ENCODE measurements at regions not wholly inside any gene's neighbourhood (a gene's known extent, or its start where the extent isn't known, plus 50 kb on each side); places are given as distances from the start of the nearest gene placed in this dataset.
"Not testable (repeated sequence)": the region's sequence is repeated elsewhere in the genome, so short reads cannot be mapped to it uniquely, and the experiment has no call there.

- intact Hi-C loops (cut with micrococcal nuclease): no loop called here
These were observed 196.3 kb downstream of the DCDC2C start for GRCh38 chr2:3899536-3900155.

- intact Hi-C loops (cut with micrococcal nuclease): no loop called here
These were observed 198.8 kb downstream of the DCDC2C start for GRCh38 chr2:3902131-3902530.

GRCh38 chr2:3904061-3904460 lies 200.7 kb downstream of the DCDC2C start:
- intact Hi-C loops (cut with micrococcal nuclease): no loop called here

- intact Hi-C loops (cut with micrococcal nuclease): not testable (repeated sequence)
These were observed 205.1 kb downstream of the DCDC2C start for GRCh38 chr2:3908498-3908897.

GRCh38 chr2:3911882-3912455 lies 208.6 kb downstream of the DCDC2C start:
- intact Hi-C loops (cut with micrococcal nuclease): no loop called here

GRCh38 chr2:3913166-3913565 lies 209.8 kb downstream of the DCDC2C start:
- intact Hi-C loops (cut with micrococcal nuclease): no loop called here

- intact Hi-C loops (cut with micrococcal nuclease): no loop called here
These were observed 210.9 kb downstream of the DCDC2C start for GRCh38 chr2:3914241-3914640.

GRCh38 chr2:3927031-3927430 lies 223.7 kb downstream of the DCDC2C start:
- intact Hi-C loops (cut with micrococcal nuclease): no loop called here

GRCh38 chr2:3929374-3929773 lies 226.0 kb downstream of the DCDC2C start:
- intact Hi-C loops (cut with micrococcal nuclease): no loop called here

GRCh38 chr2:3930246-3930645 lies 226.9 kb downstream of the DCDC2C start:
- intact Hi-C loops (cut with micrococcal nuclease): no loop called here

- intact Hi-C loops (cut with micrococcal nuclease): no loop called here
These were observed 237.3 kb downstream of the DCDC2C start for GRCh38 chr2:3940661-3941060.

GRCh38 chr2:3942841-3943240 lies 239.5 kb downstream of the DCDC2C start:
- intact Hi-C loops (cut with micrococcal nuclease): no loop called here

GRCh38 chr2:3944071-3944470 lies 240.7 kb downstream of the DCDC2C start:
- intact Hi-C loops (cut with micrococcal nuclease): no loop called here

GRCh38 chr2:3944841-3945240 lies 241.5 kb downstream of the DCDC2C start:
- intact Hi-C loops (cut with micrococcal nuclease): no loop called here

GRCh38 chr2:3948191-3948590 lies 244.8 kb downstream of the DCDC2C start:
- intact Hi-C loops (cut with micrococcal nuclease): no loop called here

- intact Hi-C loops (cut with micrococcal nuclease): no loop called here
These were observed 248.0 kb downstream of the DCDC2C start for GRCh38 chr2:3951131-3951954.

- intact Hi-C loops (cut with micrococcal nuclease): no loop called here
These were observed 249.6 kb downstream of the DCDC2C start for GRCh38 chr2:3952866-3953516.

GRCh38 chr2:3954261-3954660 lies 250.9 kb downstream of the DCDC2C start:
- intact Hi-C loops (cut with micrococcal nuclease): no loop called here

- intact Hi-C loops (cut with micrococcal nuclease): no loop called here
These were observed 253.0 kb downstream of the DCDC2C start for GRCh38 chr2:3956406-3956805.

GRCh38 chr2:3956892-3957291 lies 253.5 kb downstream of the DCDC2C start:
- intact Hi-C loops (cut with micrococcal nuclease): no loop called here

GRCh38 chr2:3958465-3958864 lies 255.1 kb downstream of the DCDC2C start:
- intact Hi-C loops (cut with micrococcal nuclease): no loop called here

- intact Hi-C loops (cut with micrococcal nuclease): loop anchor here (1.0 kb wide), 1 partner anchor 95 kb away; no protein-coding TSS in a partner anchor
These were observed 255.6 kb downstream of the DCDC2C start for GRCh38 chr2:3958969-3959368.

Data from T-helper 1 cell treated with Interleukin-12 subunit alpha and Interleukin-12 subunit beta and Interleukin-4 antibody, amounts not matched to agents 30 ng/mL and 1 ng/mL, for 36 hours (primary cell).